ENCODE measurements at regions not wholly inside any gene's neighbourhood (a gene's known extent, or its start where the extent isn't known, plus 50 kb on each side); places are given as distances from the start of the nearest gene placed in this dataset.

GRCh38 chr13:74424455-74424854 lies 290.3 kb upstream of the KLF12 start:
- TF ChIP-seq ERG (CRISPR knock-in tag; IDR thresholded peaks at IDR 0.05) (no peak), MAX (CRISPR knock-in tag; IDR thresholded peaks at IDR 0.05) (no peak), HMGXB4 (CRISPR knock-in tag; IDR thresholded peaks at IDR 0.05) (no peak), FOXK1 (CRISPR knock-in tag; IDR thresholded peaks at IDR 0.05) (no peak), ZNF416 (CRISPR knock-in tag; IDR thresholded peaks at IDR 0.05) (no peak), NR1H2 (CRISPR knock-in tag; IDR thresholded peaks at IDR 0.05) (no peak), E2F5 (CRISPR knock-in tag; IDR thresholded peaks at IDR 0.05) (no peak), ZNF232 (CRISPR knock-in tag; IDR thresholded peaks at IDR 0.05) (no peak)
- ATAC-seq (no peak), DNase-seq (ENCODE audit: low spot score) (no peak)
- Mint-ChIP-seq H3K27ac (no peak overlapping the region), H3K4me1 (no peaks in the 10 kb centered on the region), H3K36me3 (peaks cover 3% of the 10 kb centered on the region; the same call in 1 of the 2 replicates), H3K4me3 (no peak overlapping the region), H3K27me3 (ENCODE audit: low read depth) (no peaks in the 10 kb centered on the region), H3K9me3 (peaks cover 9% of the 10 kb centered on the region)
- CTCF ChIA-PET = no interaction called here
- POLR2A ChIA-PET = no interaction called here

GRCh38 chr13:74423434-74423833 lies 289.2 kb upstream of the KLF12 start:
- ChIA-PET CTCF (interaction anchor here (0.6 to 1.0 kb wide), 2 partner anchors 150 to 658 kb away, joined by 3 to 4 read pairs; no protein-coding TSS in a partner anchor), POLR2A (no interaction called here)
- DNase-seq (ENCODE audit: low spot score) (no peak), ATAC-seq (no peak)
- no peaks in the 10 kb centered on the region for H3K4me1 Mint-ChIP-seq
- no peak for TF ChIP-seq NR2C2 (CRISPR knock-in tag; IDR thresholded peaks at IDR 0.05)
- TF ChIP-seq NFYB (CRISPR knock-in tag; conservative IDR thresholded peaks at IDR 0.05; ENCODE audit: low read depth) = no peak
- TF ChIP-seq RORB (CRISPR knock-in tag; IDR thresholded peaks at IDR 0.05) = no peak
- TF ChIP-seq GABPB1 (CRISPR knock-in tag; IDR thresholded peaks at IDR 0.05) = no peak
- no peak for TF ChIP-seq KAT7 (CRISPR knock-in tag; IDR thresholded peaks at IDR 0.05; ENCODE audit: borderline replicate concordance)
- TF ChIP-seq ZNF671 (CRISPR knock-in tag; IDR thresholded peaks at IDR 0.05) = no peak
- no peak for TF ChIP-seq MYBL2 (CRISPR knock-in tag; IDR thresholded peaks at IDR 0.05)
- no peak for TF ChIP-seq AFF4 (CRISPR knock-in tag; IDR thresholded peaks at IDR 0.05; ENCODE audit: borderline replicate concordance)
- TF ChIP-seq STAT6 (CRISPR knock-in tag; conservative IDR thresholded peaks at IDR 0.05; ENCODE audit: low read depth) = no peak
- H3K9me3 Mint-ChIP-seq = peaks cover 9% of the 10 kb centered on the region
- H3K27me3 Mint-ChIP-seq (ENCODE audit: low read depth) = no peaks in the 10 kb centered on the region
- H3K27ac Mint-ChIP-seq = no peak overlapping the region
- no peak overlapping the region for H3K4me3 Mint-ChIP-seq
- peaks cover 3% of the 10 kb centered on the region; the same call in 1 of the 2 replicates for H3K36me3 Mint-ChIP-seq

Measured in WTC11 (cell line).